ENCODE measurements at regions not wholly inside any gene's neighbourhood (a gene's known extent, or its start where the extent isn't known, plus 50 kb on each side); places are given as distances from the start of the nearest gene placed in this dataset.

GRCh38 chr13:50713523-50714248 lies 129.8 kb downstream of the DLEU7 start:
- TF ChIP-seq ZNF549 (tag by site-specific recombination; IDR thresholded peaks at IDR 0.05) (no peak), ZNF501 (tag by site-specific recombination; IDR thresholded peaks at IDR 0.05) (no peak), RBAK (tag by site-specific recombination; IDR thresholded peaks at IDR 0.05) (no peak), ZNF274 (IDR thresholded peaks at IDR 0.05; ENCODE audit: low read length) (no peak), ZNF274 (tag by site-specific recombination; IDR thresholded peaks at IDR 0.05; ENCODE audit: borderline replicate concordance) (no peak), ZNF155 (tag by site-specific recombination; IDR thresholded peaks at IDR 0.05) (no peak), ZNF664 (tag by site-specific recombination; IDR thresholded peaks at IDR 0.05) (no peak), ZNF169 (tag by site-specific recombination; IDR thresholded peaks at IDR 0.05) (no peak), MYNN (tag by site-specific recombination; IDR thresholded peaks at IDR 0.05; ENCODE audit: borderline replicate concordance) (no peak), ZNF610 (tag by site-specific recombination; IDR thresholded peaks at IDR 0.05; ENCODE audit: borderline replicate concordance) (no peak)

Data from HEK293 (cell line).